ENCODE measurements at regions not wholly inside any gene's neighbourhood (a gene's known extent, or its start where the extent isn't known, plus 50 kb on each side); places are given as distances from the start of the nearest gene placed in this dataset.

GRCh38 chr17:64767269-64767997 lies 105.3 kb upstream of the SMURF2 start:
- TF ChIP-seq FOXM1 (IDR thresholded peaks at IDR 0.05; ENCODE audit: borderline replicate concordance, low read depth) (no peak), REST (IDR thresholded peaks at IDR 0.05; ENCODE audit: low read depth) (no peak), NFIC (IDR thresholded peaks at IDR 0.05) (no peak), CREB1 (IDR thresholded peaks at IDR 0.05; ENCODE audit: low read depth) (no peak), ZBTB7A (IDR thresholded peaks at IDR 0.05; ENCODE audit: low read depth) (no peak), CEBPB (IDR thresholded peaks at IDR 0.05) (no peak)

GRCh38 chr17:64765191-64765889 lies 103.2 kb upstream of the SMURF2 start:
- no peak for TF ChIP-seq NFIC (IDR thresholded peaks at IDR 0.05)
- TF ChIP-seq TAF1 (IDR thresholded peaks at IDR 0.05; ENCODE audit: low read depth), result no peak
- no peak for TF ChIP-seq YY1 (IDR thresholded peaks at IDR 0.05; ENCODE audit: low read depth)
- TF ChIP-seq EGR1 (IDR thresholded peaks at IDR 0.05), result no peak
- no peak for TF ChIP-seq USF1 (IDR thresholded peaks at IDR 0.05)
- no peak for TF ChIP-seq REST (IDR thresholded peaks at IDR 0.05; ENCODE audit: low read depth)
- TF ChIP-seq MAX (IDR thresholded peaks at IDR 0.05), result no peak
- no peak for TF ChIP-seq CEBPB (IDR thresholded peaks at IDR 0.05)
- TF ChIP-seq RAD21 (IDR thresholded peaks at IDR 0.05; ENCODE audit: low read depth), result no peak
- no peak for TF ChIP-seq ZBTB7A (IDR thresholded peaks at IDR 0.05; ENCODE audit: low read depth)
- no peak for TF ChIP-seq FOXM1 (IDR thresholded peaks at IDR 0.05; ENCODE audit: borderline replicate concordance, low read depth)
- TF ChIP-seq TCF12 (IDR thresholded peaks at IDR 0.05; ENCODE audit: low read depth), result no peak
- no peak for TF ChIP-seq CREB1 (IDR thresholded peaks at IDR 0.05; ENCODE audit: low read depth)
- no peak for TF ChIP-seq EP300 (IDR thresholded peaks at IDR 0.05; ENCODE audit: borderline replicate concordance)
- TF ChIP-seq TEAD4 (IDR thresholded peaks at IDR 0.05), result no peak

GRCh38 chr17:64750891-64751677 lies 89.0 kb upstream of the SMURF2 start:
- TF ChIP-seq EGR1 (IDR thresholded peaks at IDR 0.05), result no peak
- no peak for TF ChIP-seq TCF12 (IDR thresholded peaks at IDR 0.05; ENCODE audit: low read depth)
- TF ChIP-seq USF1 (IDR thresholded peaks at IDR 0.05), result no peak
- no peak for TF ChIP-seq MAX (IDR thresholded peaks at IDR 0.05)

- TF ChIP-seq RAD21 (IDR thresholded peaks at IDR 0.05; ENCODE audit: low read depth) (no peak), MAX (IDR thresholded peaks at IDR 0.05) (no peak), CEBPB (IDR thresholded peaks at IDR 0.05) (no peak), EGR1 (IDR thresholded peaks at IDR 0.05) (no peak), ZBTB7A (IDR thresholded peaks at IDR 0.05; ENCODE audit: low read depth) (no peak), TCF12 (IDR thresholded peaks at IDR 0.05; ENCODE audit: low read depth) (no peak), REST (IDR thresholded peaks at IDR 0.05; ENCODE audit: low read depth) (no peak), EP300 (IDR thresholded peaks at IDR 0.05; ENCODE audit: borderline replicate concordance) (no peak), NFIC (IDR thresholded peaks at IDR 0.05) (no peak), USF1 (IDR thresholded peaks at IDR 0.05) (no peak)
These were observed 88.4 kb upstream of the SMURF2 start for GRCh38 chr17:64750478-64750877.
